Uterus (tissue), 3 donors: ENCODE measurements at regions not wholly inside any gene's neighbourhood (a gene's known extent, or its start where the extent isn't known, plus 50 kb on each side); places are given as distances from the start of the nearest gene placed in this dataset.
"Not testable (repeated sequence)": the region's sequence is repeated elsewhere in the genome, so short reads cannot be mapped to it uniquely, and the experiment has no call there.

Experiments used
- DNase-seq, 2 donors: peaks; one replicate each; pipeline ENCODE4 v3.0.0-alpha.2; 2019 to 2020
- H3K27ac ChIP-seq, 2 donors: fragments of 200-600 bp; sonication (generic); 1 replicate in 1 of 2; 2 replicates in 1 of 2; pipeline ENCODE4 v1.5.1; 2016 to 2018
- H3K27me3 ChIP-seq, 2 donors: fragments of 200-600 bp; sonication (generic); one replicate each; pipeline ENCODE4 v1.5.1; 2018 to 2019; ENCODE audit warnings: control low read depth in 1 of 2
- H3K36me3 ChIP-seq, 2 donors: fragments of 200-600 bp; sonication (generic); one replicate each; pipeline ENCODE4 v1.5.1; 2019; ENCODE audit warnings: control low read depth in 1 of 2
- H3K4me1 ChIP-seq, 2 donors: fragments of 200-600 bp; sonication (generic); one replicate each; pipeline ENCODE4 v1.5.1; 2018 to 2019; ENCODE audit warnings: control low read depth in 1 of 2
- H3K4me3 ChIP-seq, 2 donors: fragments of 200-600 bp; sonication (generic); 1 replicate in 1 of 2; 2 replicates in 1 of 2; pipeline ENCODE4 v1.5.1; 2018 to 2019; ENCODE audit warnings: mild to moderate bottlenecking in 1 of 2
- H3K9me3 ChIP-seq, 2 donors: fragments of 200-600 bp; sonication (generic); one replicate each; pipeline ENCODE4 v1.5.1; 2019; ENCODE audit warnings: control low read depth in 1 of 2
- POLR2A ChIP-seq, 2 donors: fragments of 450-650 bp; IDR thresholded peaks; one replicate each; pipeline ENCODE4 v1.6.1; 2016; ENCODE audit warnings: antibody characterized with exemption in 2 of 2, mild to moderate bottlenecking in 1 of 2, moderate library complexity in 1 of 2
- intact Hi-C: fragments of 100-400 bp; cut with DNase I; formaldehyde crosslinking; loops from one replicate; pipeline ENCODE4 v1.15.1; 2023; ENCODE audit warnings: low total_unique reads
- TF ChIP-seq, protein P1 (sequence below), 4 experiments: fragments of 200-600 bp in 2 of 4; fragments of 450-650 bp in 2 of 4; sonication (generic) in 2 of 4; IDR thresholded peaks; one replicate each; pipeline ENCODE4 v1.5.1; 2016 to 2019; ENCODE audit warnings: antibody characterized with exemption in 4 of 4, mild to moderate bottlenecking in 2 of 4, moderate library complexity in 1 of 4
- donor health status: DM: yes; HTN: yes; CAD: no.

DNA sequence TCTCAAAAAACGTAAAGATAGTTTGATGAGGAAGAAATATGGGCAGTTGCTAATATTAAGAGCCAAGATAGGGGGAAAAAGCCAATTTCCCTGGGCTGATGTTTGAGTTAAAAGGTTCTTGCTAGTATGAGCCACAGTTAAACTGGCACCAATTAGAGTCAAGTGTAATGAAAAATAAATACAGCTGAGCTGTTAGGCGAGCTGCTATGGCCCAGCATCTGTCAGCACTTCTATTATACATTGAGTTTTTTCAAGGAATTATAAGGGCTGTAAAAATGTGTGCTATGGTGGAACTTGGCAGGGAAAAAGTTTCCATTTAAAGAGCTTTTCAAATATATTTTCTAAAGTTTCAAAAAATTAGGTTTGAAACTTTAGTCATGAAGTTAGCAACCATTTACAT lies 279.6 kb downstream of the CYRIA start:
- no peak overlapping the region for H3K4me3 ChIP-seq
- no peaks in the 10 kb centered on the region for H3K27me3 ChIP-seq
- no peak overlapping the region for H3K27ac ChIP-seq
- intact Hi-C loops: no loop called here
- no peaks in the 10 kb centered on the region for H3K36me3 ChIP-seq
- no peak for DNase-seq
- H3K4me1 ChIP-seq: no peaks in the 10 kb centered on the region
- no peaks in the 10 kb centered on the region for H3K9me3 ChIP-seq
- TF ChIP-seq, protein P1, sequence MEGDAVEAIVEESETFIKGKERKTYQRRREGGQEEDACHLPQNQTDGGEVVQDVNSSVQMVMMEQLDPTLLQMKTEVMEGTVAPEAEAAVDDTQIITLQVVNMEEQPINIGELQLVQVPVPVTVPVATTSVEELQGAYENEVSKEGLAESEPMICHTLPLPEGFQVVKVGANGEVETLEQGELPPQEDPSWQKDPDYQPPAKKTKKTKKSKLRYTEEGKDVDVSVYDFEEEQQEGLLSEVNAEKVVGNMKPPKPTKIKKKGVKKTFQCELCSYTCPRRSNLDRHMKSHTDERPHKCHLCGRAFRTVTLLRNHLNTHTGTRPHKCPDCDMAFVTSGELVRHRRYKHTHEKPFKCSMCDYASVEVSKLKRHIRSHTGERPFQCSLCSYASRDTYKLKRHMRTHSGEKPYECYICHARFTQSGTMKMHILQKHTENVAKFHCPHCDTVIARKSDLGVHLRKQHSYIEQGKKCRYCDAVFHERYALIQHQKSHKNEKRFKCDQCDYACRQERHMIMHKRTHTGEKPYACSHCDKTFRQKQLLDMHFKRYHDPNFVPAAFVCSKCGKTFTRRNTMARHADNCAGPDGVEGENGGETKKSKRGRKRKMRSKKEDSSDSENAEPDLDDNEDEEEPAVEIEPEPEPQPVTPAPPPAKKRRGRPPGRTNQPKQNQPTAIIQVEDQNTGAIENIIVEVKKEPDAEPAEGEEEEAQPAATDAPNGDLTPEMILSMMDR (IDR thresholded peaks at IDR 0.05): no peak
- no peak for TF ChIP-seq POLR2A (IDR thresholded peaks at IDR 0.05)

- no peak overlapping the region for H3K4me3 ChIP-seq
- no peak overlapping the region for H3K27ac ChIP-seq
- H3K27me3 ChIP-seq: no peaks in the 10 kb centered on the region
- TF ChIP-seq, protein P1 (IDR thresholded peaks at IDR 0.05): no peak
- TF ChIP-seq POLR2A (IDR thresholded peaks at IDR 0.05): no peak
- no peaks in the 10 kb centered on the region for H3K9me3 ChIP-seq
- DNase-seq: no peak
- H3K4me1 ChIP-seq: no peaks in the 10 kb centered on the region
- H3K36me3 ChIP-seq: no peaks in the 10 kb centered on the region
- intact Hi-C loops: no loop called here
These were observed 280.3 kb downstream of the CYRIA start for GRCh38 chr2:16385341-16385740.

- Histone ChIP-seq H3K9me3 (no peaks in the 10 kb centered on the region), H3K27ac (no peak overlapping the region), H3K36me3 (no peaks in the 10 kb centered on the region), H3K4me3 (no peak overlapping the region), H3K27me3 (no peaks in the 10 kb centered on the region), H3K4me1 (no peaks in the 10 kb centered on the region)
- intact Hi-C loops: no loop called here
- DNase-seq: no peak
- TF ChIP-seq, protein P1 (IDR thresholded peaks at IDR 0.05): no peak
- TF ChIP-seq POLR2A (IDR thresholded peaks at IDR 0.05): no peak
These were observed 282.2 kb downstream of the CYRIA start for GRCh38 chr2:16383411-16383810.

DNA sequence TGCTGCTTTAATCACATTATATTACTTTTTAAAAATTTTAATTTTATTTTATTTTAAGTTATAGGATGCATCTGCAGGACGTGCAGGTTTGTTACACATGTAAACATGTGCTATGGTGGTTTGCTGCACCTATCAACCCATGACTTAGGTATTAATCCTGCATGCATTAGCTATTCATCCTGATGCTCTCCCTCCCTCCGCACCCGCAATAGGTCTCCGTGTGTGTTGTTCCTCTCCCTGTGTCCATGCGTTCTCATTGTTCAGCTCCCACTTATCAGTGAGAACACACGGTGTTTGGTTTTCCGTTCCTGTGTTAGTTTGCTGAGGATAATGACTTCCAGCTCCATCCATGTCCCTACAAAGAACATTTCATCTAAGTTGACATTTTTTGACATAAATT lies 283.2 kb downstream of the CYRIA start:
- TF ChIP-seq, protein P1 (IDR thresholded peaks at IDR 0.05): no peak
- TF ChIP-seq POLR2A (IDR thresholded peaks at IDR 0.05): no peak
- Histone ChIP-seq H3K9me3 (no peaks in the 10 kb centered on the region), H3K4me3 (no peak overlapping the region), H3K27ac (no peak overlapping the region), H3K36me3 (no peaks in the 10 kb centered on the region), H3K27me3 (no peaks in the 10 kb centered on the region), H3K4me1 (no peaks in the 10 kb centered on the region)
- intact Hi-C loops: no loop called here
- no peak for DNase-seq

GRCh38 chr2:16381511-16381910 lies 284.1 kb downstream of the CYRIA start:
- no peak for DNase-seq
- intact Hi-C loops: no loop called here
- Histone ChIP-seq H3K9me3 (no peaks in the 10 kb centered on the region), H3K27ac (no peak overlapping the region), H3K4me3 (no peak overlapping the region), H3K4me1 (no peaks in the 10 kb centered on the region), H3K36me3 (no peaks in the 10 kb centered on the region), H3K27me3 (no peaks in the 10 kb centered on the region)
- TF ChIP-seq, protein P1 (IDR thresholded peaks at IDR 0.05): no peak
- no peak for TF ChIP-seq POLR2A (IDR thresholded peaks at IDR 0.05)

DNA sequence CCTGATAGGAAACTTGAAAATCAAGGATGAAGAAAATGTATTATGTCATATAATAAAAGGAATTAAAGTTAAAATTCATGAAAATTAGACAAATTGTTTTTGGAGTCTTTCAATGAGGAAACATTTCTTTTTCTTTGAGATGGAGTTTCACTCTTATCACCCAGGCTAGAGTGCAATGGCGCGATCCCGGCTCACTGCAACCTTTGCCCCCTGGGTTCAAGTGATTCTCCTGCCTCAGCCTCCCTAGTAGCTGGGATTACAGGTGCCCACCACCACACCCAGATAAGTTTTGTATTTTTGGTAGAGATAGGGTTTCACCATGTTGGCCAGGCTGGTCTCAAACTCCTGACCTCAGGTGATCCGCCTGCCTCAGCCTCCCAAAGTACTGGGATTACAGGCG lies 285.7 kb downstream of the CYRIA start:
- H3K36me3 ChIP-seq, H3K4me3 ChIP-seq, H3K27me3 ChIP-seq, H3K27ac ChIP-seq, H3K9me3 ChIP-seq, H3K4me1 ChIP-seq, DNase-seq, intact Hi-C loops: not testable (repeated sequence)

DNA sequence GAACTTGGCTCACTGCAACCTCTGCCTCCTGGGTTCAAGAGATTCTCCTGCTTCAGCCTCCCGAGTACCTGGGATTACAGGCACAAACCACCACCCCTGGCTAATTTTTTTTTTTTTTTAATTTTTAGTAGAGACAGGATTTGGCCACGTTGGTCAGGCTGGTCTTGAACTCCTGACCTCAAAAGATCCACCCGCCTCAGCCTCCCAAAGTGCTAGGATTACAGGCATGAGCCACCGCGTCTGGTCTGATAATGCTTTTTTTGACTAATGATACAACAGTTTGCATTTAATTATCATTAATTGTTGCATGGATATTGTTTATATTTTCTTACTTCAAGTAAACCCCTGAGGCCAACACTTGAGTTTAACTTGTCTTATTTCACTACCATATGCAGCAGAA lies 286.6 kb downstream of the CYRIA start:
- H3K4me1 ChIP-seq, H3K4me3 ChIP-seq, H3K9me3 ChIP-seq, DNase-seq, H3K27ac ChIP-seq, intact Hi-C loops, H3K36me3 ChIP-seq, H3K27me3 ChIP-seq: not testable (repeated sequence)
